ENCODE measurements at regions not wholly inside any gene's neighbourhood (a gene's known extent, or its start where the extent isn't known, plus 50 kb on each side); places are given as distances from the start of the nearest gene placed in this dataset.
"Not testable (repeated sequence)": the region's sequence is repeated elsewhere in the genome, so short reads cannot be mapped to it uniquely, and the experiment has no call there.

GRCh38 chr2:173720306-173720705 is 244.9 kb downstream of the SP3 start:
- no peak for DNase-seq (ENCODE audit: low spot score)

GRCh38 chr2:173734797-173735196 is 230.4 kb downstream of the SP3 start:
- no peak for DNase-seq (ENCODE audit: low spot score)

- not testable (repeated sequence) for DNase-seq (ENCODE audit: low spot score)
Measured at GRCh38 chr2:173737954-173738575, 227.1 kb downstream of the SP3 start.

GRCh38 chr2:173739006-173739405 is 226.2 kb downstream of the SP3 start:
- no peak for DNase-seq (ENCODE audit: low spot score)

- no peak for DNase-seq (ENCODE audit: low spot score)
Measured at GRCh38 chr2:173740639-173741038, 224.5 kb downstream of the SP3 start.

GRCh38 chr2:173741759-173742158 is 223.4 kb downstream of the SP3 start:
- DNase-seq (ENCODE audit: low spot score) = no peak

DNA sequence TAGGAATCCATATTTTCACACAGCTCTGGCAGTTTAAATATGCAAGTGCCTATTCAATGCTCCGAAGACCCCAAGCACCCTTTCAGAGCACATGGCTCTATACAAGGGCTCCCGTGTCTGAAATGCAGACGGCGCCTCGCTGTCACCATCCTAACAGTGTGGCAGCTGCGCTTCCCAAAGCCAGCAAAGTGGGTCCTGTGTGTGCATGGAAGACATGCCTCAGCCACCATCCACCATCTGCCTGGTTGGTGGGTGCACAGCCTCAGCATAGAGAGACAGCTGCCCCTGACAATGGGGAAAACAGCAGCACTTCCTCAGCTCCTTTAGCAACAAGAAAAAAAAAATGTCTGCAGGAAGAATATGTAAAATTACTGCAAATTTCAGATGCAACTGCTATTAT is 218.1 kb downstream of the SP3 start:
- DNase-seq (ENCODE audit: low spot score) = no peak

- no peak for DNase-seq (ENCODE audit: low spot score)
Measured at GRCh38 chr2:173749315-173749714, 215.9 kb downstream of the SP3 start.

- DNase-seq (ENCODE audit: low spot score) = no peak
Measured at GRCh38 chr2:173750353-173750801, 214.8 kb downstream of the SP3 start.

GRCh38 chr2:173750831-173751230 is 214.3 kb downstream of the SP3 start:
- DNase-seq (ENCODE audit: low spot score) = no peak

DNA sequence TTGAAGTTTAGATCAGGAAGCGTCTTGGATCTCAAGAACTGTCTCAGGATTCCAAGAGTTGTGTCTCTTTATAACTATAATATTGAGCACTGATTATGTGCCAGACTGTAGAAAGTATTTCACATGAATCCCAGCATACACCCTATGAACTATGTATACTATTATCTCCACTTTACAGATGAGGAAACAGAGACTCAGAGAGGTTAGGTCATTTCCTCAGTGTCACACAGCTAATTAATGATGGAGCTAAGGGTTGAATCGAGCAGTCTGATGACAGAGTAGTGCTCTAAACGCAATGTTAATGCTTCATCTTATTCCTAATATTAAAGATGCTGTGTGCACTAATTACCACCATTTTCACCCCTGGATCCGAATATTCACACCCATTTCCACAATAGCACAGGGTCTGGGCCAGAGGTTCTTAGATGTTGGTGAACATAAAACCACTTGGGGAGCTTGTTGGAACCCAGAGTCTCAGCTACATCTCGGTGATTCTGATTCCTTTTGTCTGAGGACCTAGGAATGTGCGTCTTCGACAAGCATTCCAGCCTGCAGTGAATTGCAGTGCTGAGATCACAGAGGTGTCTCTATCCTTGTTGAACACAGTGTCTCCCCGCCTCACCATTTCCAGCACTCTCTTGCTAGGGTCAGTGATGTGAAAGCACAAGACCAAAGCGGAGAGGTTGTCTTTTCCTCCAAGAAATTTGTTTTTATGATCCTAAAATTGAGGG is 213.8 kb downstream of the SP3 start:
- no peak for DNase-seq (ENCODE audit: low spot score)

- no peak for DNase-seq (ENCODE audit: low spot score)
Measured at GRCh38 chr2:173752152-173752551, 213.0 kb downstream of the SP3 start.

DNA sequence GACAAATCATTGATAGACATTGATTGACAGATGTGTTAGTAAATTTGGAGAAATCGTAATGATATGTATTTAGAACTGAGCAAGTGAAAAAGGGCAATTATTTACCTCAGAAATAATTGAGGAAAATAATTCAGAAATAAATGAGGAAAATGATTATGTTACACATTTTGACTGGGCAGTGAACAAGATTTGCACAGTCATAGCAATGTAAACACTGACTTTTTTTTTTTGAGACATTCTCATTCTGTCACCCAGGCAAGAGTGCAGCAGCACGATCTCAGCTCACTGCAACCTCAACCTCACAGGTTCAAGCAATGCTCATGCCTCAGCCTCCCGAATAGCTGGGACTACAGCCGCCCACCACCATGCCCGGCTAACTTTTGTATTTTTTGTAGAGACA is 211.7 kb downstream of the SP3 start:
- DNase-seq (ENCODE audit: low spot score) = no peak

- no peak for DNase-seq (ENCODE audit: low spot score)
Measured at GRCh38 chr2:173754165-173754564, 211.0 kb downstream of the SP3 start.

DNA sequence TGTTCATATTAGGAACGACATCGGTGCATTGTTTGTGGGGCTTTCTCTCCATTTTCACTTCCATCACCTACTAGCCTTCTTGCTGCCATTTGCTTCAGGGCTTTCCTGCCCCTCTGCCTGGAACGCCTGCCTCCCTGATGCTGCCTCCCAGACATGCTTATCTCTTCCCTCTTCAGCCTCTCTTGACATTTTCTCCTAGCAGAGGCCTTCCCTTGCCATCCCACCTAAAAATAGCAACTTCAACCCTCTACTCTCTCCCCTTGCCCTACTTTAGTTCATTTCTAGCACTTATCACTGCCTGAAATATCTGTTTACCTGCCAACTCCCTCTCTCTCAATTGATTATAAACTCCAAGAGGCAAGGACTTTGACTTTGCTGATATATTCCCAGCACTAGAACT is 210.3 kb downstream of the SP3 start:
- no peak for DNase-seq (ENCODE audit: low spot score)

- DNase-seq (ENCODE audit: low spot score) = no peak
Measured at GRCh38 chr2:173755798-173756197, 209.4 kb downstream of the SP3 start.

DNA sequence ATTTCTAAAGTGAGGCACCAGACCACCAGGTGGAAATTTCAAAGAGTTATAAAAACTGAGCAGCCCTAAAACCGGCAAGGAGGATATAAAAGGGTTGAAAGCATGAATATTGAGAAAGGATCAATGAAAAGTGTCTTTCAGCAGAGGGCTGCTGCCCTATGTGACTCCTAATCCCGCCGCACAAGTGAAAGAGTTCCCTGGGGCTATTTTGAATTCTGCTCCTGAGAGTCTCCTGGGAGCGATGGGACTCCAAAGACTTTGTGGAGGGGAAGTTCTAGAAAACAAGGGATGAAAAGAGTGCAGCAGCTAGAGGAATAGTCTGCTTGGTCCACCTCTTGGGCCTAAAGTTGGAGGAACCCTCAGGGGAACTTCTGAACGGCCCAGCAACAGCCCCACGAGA is 205.2 kb downstream of the SP3 start:
- DNase-seq (ENCODE audit: low spot score) = no peak

GRCh38 chr2:173760553-173760952 is 204.6 kb downstream of the SP3 start:
- no peak for DNase-seq (ENCODE audit: low spot score)

- DNase-seq (ENCODE audit: low spot score) = no peak
Measured at GRCh38 chr2:173761603-173762119, 203.5 kb downstream of the SP3 start.

GRCh38 chr2:173762221-173762620 is 203.0 kb downstream of the SP3 start:
- no peak for DNase-seq (ENCODE audit: low spot score)

GRCh38 chr2:173762864-173763263 is 202.3 kb downstream of the SP3 start:
- DNase-seq (ENCODE audit: low spot score) = no peak

GRCh38 chr2:173763641-173764040 is 201.5 kb downstream of the SP3 start:
- no peak for DNase-seq (ENCODE audit: low spot score)

- no peak for DNase-seq (ENCODE audit: low spot score)
Measured at GRCh38 chr2:173764094-173764493, 201.1 kb downstream of the SP3 start.
